ENCODE measurements at regions not wholly inside any gene's neighbourhood (a gene's known extent, or its start where the extent isn't known, plus 50 kb on each side); places are given as distances from the start of the nearest gene placed in this dataset.

DNA sequence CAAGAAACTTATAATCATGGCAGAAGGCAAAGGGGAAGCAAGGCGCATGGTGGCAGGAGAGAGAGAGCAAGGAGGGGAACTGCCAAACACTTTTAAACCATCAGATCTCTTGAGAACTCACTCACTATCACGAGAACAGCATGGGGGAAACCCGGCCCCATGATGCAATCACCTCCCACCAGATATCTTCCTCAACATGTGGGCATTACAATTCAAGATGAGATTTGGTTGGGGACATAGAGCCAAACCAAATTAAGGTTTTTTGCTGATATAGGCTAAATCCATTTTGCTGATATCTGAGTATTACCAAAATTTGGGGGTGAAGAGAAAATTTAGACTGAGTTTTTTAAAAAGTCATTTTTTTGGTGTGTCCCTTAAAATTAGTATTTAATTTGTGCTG lies 54.9 kb upstream of the TMX1 start:
- TF ChIP-seq, protein P1, sequence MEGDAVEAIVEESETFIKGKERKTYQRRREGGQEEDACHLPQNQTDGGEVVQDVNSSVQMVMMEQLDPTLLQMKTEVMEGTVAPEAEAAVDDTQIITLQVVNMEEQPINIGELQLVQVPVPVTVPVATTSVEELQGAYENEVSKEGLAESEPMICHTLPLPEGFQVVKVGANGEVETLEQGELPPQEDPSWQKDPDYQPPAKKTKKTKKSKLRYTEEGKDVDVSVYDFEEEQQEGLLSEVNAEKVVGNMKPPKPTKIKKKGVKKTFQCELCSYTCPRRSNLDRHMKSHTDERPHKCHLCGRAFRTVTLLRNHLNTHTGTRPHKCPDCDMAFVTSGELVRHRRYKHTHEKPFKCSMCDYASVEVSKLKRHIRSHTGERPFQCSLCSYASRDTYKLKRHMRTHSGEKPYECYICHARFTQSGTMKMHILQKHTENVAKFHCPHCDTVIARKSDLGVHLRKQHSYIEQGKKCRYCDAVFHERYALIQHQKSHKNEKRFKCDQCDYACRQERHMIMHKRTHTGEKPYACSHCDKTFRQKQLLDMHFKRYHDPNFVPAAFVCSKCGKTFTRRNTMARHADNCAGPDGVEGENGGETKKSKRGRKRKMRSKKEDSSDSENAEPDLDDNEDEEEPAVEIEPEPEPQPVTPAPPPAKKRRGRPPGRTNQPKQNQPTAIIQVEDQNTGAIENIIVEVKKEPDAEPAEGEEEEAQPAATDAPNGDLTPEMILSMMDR (IDR thresholded peaks at IDR 0.05; ENCODE audit: poor library complexity) = no peak
- no peak for TF ChIP-seq EZH2phosphoT487 (IDR thresholded peaks at IDR 0.05; ENCODE audit: low read depth, severe bottlenecking, unreplicated experiment)
- no peak for TF ChIP-seq EZH2 (IDR thresholded peaks at IDR 0.05; ENCODE audit: borderline replicate concordance)

Data from hepatocyte (in vitro differentiated cells).